KBM-7 (cell line): ENCODE measurements at regions not wholly inside any gene's neighbourhood (a gene's known extent, or its start where the extent isn't known, plus 50 kb on each side); places are given as distances from the start of the nearest gene placed in this dataset.

Experiments
- DNase-seq: peaks from one replicate; pipeline ENCODE4 v3.0.0-alpha.2; 2015
- in situ Hi-C: fragments of 300-500 bp; cut with MboI; formaldehyde crosslinking; loops from 2 replicates; pipeline ENCODE4 v1.14.3; 2020; ENCODE audit warnings: low sequenced_read_pairs, low pct_unique_long_range_greater_than_20kb, mixed read lengths

- in situ Hi-C loops: loop anchor here (25.0 kb wide), 3 partner anchors 387 to 912 kb away; partner anchors contain the start of gene ERG
- no peak for DNase-seq
These were observed 58.5 kb downstream of the PSMG1 start for GRCh38 chr21:39124681-39125251.

GRCh38 chr21:39123375-39123774 lies 59.9 kb downstream of the PSMG1 start:
- no peak for DNase-seq
- in situ Hi-C loops: no loop called here

GRCh38 chr21:39121600-39122355 lies 61.5 kb downstream of the PSMG1 start:
- no peak for DNase-seq
- in situ Hi-C loops: no loop called here

- no peak for DNase-seq
- in situ Hi-C loops: no loop called here
These were observed 62.2 kb downstream of the PSMG1 start for GRCh38 chr21:39120876-39121599.

DNA sequence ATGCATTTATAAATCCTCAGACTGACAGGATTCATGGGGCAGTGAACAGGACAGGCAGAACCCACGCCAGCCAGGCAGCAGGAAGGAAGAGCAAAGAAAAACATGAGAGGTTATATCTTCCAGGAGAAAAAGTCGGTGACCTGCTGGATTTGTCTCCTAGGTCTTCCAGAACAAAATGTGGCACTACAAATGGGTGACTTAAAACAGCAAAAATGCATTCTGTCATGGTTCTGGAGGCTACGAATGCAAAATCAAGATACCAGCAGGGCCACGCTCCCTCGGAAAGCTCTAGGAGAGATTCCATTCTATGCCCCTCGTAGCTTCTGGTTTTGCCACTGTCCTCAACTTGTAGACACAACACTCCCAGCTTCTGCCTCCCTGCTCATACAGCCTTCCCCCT lies 63.4 kb downstream of the PSMG1 start:
- in situ Hi-C loops: no loop called here
- DNase-seq: no peak

DNA sequence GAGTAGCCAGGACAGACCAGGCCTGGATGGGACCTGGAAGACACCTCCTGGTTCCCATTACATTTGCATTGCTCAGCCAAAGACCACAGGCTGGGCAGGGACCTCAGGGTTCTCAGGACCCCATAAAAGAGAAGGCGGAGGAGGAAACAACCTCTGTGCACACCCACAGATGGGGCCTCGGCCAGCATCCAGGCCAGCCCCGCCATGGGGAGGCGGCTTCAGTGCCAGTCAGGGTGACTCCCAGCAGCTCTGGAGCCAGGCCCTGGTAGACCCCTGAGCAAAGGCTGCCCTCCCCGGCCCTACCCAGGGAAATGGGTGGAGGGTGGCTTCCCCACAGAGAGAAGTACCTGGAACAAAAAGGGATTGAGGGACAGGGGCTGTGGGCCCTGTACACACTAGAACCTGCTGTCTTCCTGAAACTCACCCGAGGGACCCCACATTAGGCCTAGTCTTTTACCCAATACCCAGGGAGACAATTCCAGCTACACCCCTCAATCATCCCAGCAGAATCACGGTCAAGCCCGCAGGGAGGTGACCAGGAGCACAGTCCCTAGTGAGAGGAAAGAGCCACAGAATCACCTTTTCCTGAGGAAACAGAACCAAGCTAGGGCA lies 64.5 kb downstream of the PSMG1 start:
- in situ Hi-C loops: no loop called here
- DNase-seq: no peak

GRCh38 chr21:39118061-39118460 lies 65.2 kb downstream of the PSMG1 start:
- DNase-seq: no peak
- in situ Hi-C loops: no loop called here

GRCh38 chr21:39117440-39117970 lies 65.7 kb downstream of the PSMG1 start:
- in situ Hi-C loops: no loop called here
- no peak for DNase-seq

DNA sequence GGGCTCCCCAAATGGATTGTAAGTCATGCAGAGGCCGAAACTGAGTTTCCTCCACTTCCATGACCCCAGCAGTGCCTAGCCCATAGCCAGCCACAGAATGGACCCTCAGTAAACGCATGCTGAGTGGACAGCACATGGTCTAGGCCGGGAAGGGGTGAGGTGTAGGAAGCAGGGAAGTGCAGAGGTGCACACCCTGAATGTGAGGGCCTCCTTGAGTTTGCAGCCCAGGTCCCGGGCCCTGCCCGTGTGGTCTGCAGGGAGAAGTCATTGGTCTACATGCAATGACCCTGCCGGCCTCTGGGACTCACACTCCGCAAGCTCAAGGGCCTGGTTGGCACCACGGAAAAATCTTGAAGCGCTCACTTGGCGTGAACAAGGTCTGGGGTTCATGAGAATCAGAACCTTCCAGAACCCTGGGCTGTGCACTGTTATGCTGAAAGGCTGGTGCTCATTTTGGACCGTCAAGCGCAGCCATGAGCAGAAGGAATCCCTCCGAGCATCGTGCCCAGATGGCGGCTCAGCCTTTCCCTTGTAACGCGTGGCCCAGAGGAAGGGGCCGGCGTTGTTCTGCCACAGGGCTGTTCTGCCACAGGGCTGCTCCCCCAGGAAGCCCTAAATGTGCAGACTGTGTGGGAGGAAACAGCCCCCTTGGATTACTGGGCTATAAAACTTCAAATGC lies 66.4 kb downstream of the PSMG1 start:
- DNase-seq: no peak
- in situ Hi-C loops: no loop called here

- in situ Hi-C loops: no loop called here
These were observed 67.5 kb downstream of the PSMG1 start for GRCh38 chr21:39115576-39116235.

DNA sequence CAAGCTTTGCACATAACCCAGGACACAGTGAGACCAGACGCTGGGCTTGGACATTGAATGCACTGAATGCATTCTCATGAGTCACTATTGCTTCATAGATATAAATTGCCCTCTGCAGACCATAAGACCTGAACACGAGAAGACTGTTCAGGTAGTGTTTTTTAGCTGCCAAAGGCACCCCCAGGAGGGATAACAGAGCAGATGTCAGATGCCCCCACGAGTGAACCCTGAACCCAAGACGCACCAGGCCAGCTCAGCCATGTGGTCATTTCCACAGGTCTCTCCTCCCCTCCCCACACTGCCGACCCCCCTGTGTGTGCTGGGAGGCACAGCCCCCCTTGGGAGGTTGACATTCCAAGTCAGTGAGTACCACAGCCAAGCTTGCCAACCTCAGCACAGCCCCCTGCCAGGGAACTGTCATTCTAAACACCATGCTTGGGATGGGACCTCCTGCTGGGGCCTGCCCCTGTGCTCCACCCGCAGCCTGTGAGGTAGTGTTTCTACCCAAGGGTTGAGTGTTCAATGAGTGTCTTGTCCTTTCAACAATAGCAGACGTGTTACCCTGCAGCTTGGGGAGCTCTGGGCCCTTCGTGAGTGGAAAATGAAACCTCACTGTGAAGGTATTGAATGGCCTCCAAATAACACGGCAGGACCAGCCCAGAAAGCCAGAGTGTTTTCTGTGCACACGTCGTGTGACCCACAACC lies 68.2 kb downstream of the PSMG1 start:
- in situ Hi-C loops: no loop called here
- DNase-seq: no peak

More at GRCh38 chr21:39115576-39116235, 67.5 kb downstream of the PSMG1 start:
- DNase-seq: no peak

GRCh38 chr21:39111931-39112550 lies 71.2 kb downstream of the PSMG1 start:
- DNase-seq: no peak
- in situ Hi-C loops: no loop called here

DNA sequence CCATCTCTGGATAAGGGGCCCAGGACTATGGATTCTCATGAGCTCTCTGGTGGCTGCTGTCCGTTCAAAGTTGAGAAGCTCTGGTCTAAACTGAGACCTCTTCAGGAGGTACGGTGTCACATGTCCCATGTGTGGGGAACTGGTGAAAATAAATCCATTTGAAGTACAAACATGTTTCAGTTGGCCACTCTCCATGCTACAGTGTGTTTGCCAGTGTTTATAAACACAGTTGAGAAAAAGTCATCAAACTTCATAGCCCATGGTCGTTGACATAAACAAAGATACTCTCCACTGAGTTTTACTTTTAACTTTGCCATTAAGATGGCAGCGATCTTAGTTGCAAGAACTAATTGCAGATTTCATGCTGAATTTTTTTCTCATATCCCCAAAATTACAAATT lies 72.8 kb downstream of the PSMG1 start:
- DNase-seq: no peak
- in situ Hi-C loops: no loop called here

DNA sequence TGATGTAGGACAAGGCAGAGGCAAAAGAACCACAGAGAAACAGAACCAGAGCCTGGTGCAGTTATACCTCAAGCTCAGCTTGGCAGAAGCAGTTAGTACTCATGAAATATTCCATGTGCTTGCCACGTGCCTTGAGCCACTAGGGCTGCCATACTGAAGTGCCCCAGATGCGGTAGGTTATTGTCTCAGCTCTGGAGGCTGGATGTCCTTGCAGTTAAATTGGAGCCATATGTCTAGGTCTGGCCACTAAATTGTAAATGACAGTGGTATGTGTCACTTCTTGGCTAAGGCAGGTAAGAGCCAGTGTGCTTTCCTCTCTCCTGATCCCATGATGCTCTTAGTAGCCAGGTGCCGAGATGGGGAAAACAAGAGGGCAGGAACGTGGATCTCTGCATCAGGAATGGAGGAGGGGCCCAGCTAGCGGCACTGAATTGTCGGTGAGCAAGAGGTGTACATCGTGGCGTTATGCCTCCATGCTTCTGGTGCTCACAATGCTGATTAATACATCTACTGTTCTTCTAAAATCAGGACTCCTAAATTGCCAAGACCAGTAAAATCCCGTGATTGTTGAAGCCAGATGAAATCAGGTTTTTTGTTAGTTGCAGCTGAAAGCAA lies 73.5 kb downstream of the PSMG1 start:
- no peak for DNase-seq
- in situ Hi-C loops: no loop called here

DNA sequence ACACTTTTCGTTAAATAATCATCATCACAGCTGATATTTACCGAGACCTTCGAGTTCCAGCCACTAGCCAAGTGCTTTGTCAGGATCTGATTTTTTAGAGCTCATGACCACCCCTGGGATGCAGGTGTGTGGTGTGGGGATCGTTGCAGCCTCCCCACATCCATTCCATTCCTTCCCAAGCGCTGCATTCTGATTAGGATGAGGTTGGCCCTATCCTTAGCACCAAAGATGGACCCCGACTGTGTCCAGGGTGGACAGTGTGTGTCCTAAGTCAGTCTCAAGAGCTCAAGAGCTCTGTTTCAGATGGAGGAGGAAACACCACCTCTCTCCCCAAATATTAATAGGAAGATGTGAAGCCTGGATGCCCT lies 74.1 kb downstream of the PSMG1 start:
- in situ Hi-C loops: no loop called here
- DNase-seq: no peak

DNA sequence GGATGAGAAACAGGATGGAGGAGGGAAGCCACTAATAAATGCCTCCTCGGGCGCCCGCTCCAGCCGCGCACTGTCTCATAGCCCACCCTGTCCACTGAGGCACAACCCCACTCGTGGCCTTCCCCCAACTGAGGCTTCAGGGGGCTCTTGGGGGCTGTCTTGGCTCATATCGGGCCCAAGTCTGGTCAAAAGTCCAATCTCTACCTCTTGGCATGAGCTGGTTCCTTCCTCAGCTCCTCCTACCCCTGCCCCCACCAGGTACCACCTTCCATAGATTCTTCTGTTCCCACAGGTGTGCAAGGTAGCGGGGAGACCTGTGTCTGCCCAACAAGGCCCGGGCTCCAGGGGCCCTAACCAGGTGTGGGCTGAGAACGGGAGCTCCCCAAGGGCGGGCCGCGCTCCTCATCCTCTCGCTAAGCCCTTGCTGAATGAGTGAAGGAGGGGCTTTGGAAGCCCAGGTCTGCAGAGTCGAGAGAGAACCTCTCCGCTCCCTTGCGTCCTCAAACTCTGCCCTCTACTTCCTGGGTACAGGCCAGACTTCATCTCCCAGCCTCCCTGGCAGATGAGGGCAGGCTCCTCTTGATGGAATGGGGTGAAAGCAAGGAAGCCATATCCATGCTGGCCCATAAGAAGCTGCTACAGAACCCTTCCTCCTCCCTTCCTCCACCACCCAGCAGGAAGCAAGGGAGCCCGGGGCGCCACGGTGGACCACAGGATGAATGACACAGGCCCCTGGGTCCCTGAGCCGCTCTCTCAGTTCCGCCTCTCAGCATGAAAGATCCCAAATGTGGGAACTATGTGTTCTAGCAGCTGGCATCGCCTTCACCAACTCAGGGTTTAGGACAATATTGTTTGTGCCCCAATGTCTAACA lies 74.7 kb downstream of the PSMG1 start:
- no peak for DNase-seq
- in situ Hi-C loops: no loop called here
